ENCODE measurements at regions not wholly inside any gene's neighbourhood (a gene's known extent, or its start where the extent isn't known, plus 50 kb on each side); places are given as distances from the start of the nearest gene placed in this dataset.

- DNase-seq = no peak
These were observed 233.0 kb upstream of the SGCD start for GRCh38 chr5:156094001-156094400.

GRCh38 chr5:156095709-156096241 lies 231.2 kb upstream of the SGCD start:
- DNase-seq = no peak

- no peak for DNase-seq
These were observed 230.7 kb upstream of the SGCD start for GRCh38 chr5:156096259-156096658.

GRCh38 chr5:156103155-156103885 lies 223.6 kb upstream of the SGCD start:
- no peak for DNase-seq

- no peak for DNase-seq
These were observed 217.5 kb upstream of the SGCD start for GRCh38 chr5:156109317-156110023.

GRCh38 chr5:156119692-156120091 lies 207.3 kb upstream of the SGCD start:
- DNase-seq = no peak

GRCh38 chr5:156120777-156121176 lies 206.2 kb upstream of the SGCD start:
- DNase-seq = no peak

GRCh38 chr5:156121234-156121633 lies 205.7 kb upstream of the SGCD start:
- DNase-seq = no peak

- no peak for DNase-seq
These were observed 205.1 kb upstream of the SGCD start for GRCh38 chr5:156121882-156122281.

GRCh38 chr5:156124708-156125107 lies 202.3 kb upstream of the SGCD start:
- DNase-seq = no peak

GRCh38 chr5:156125118-156125517 lies 201.8 kb upstream of the SGCD start:
- DNase-seq = no peak

- DNase-seq = no peak
These were observed 200.2 kb upstream of the SGCD start for GRCh38 chr5:156126716-156127115.

GRCh38 chr5:156128026-156128425 lies 198.9 kb upstream of the SGCD start:
- no peak for DNase-seq

- no peak for DNase-seq
These were observed 192.7 kb upstream of the SGCD start for GRCh38 chr5:156134216-156134615.

- DNase-seq = no peak
These were observed 191.4 kb upstream of the SGCD start for GRCh38 chr5:156135531-156135930.

- DNase-seq = no peak
These were observed 189.7 kb upstream of the SGCD start for GRCh38 chr5:156137071-156137869.

GRCh38 chr5:156142867-156143266 lies 184.1 kb upstream of the SGCD start:
- no peak for DNase-seq

- no peak for DNase-seq
These were observed 179.6 kb upstream of the SGCD start for GRCh38 chr5:156147261-156147943.

GRCh38 chr5:156147944-156148285 lies 179.0 kb upstream of the SGCD start:
- no peak for DNase-seq

GRCh38 chr5:156148301-156148700 lies 178.7 kb upstream of the SGCD start:
- no peak for DNase-seq

- DNase-seq = no peak
These were observed 177.8 kb upstream of the SGCD start for GRCh38 chr5:156149213-156149612.

- no peak for DNase-seq
These were observed 173.4 kb upstream of the SGCD start for GRCh38 chr5:156153602-156154001.

- DNase-seq = no peak
These were observed 172.2 kb upstream of the SGCD start for GRCh38 chr5:156154757-156155156.
